ENCODE measurements at regions not wholly inside any gene's neighbourhood (a gene's known extent, or its start where the extent isn't known, plus 50 kb on each side); places are given as distances from the start of the nearest gene placed in this dataset.

- no peak for ATAC-seq (ENCODE audit: low read depth)
- H3K9me3 ChIP-seq (ENCODE audit: control extremely low read depth in 1 of 3, control insufficient read depth in 2 of 3, insufficient read depth in 1 of 3, low read length in 2 of 3): no peaks in the 10 kb centered on the region
- Mint-ChIP-seq H3K27ac (no peak overlapping the region), H3K4me3 (no peak overlapping the region), H3K27me3 (peaks cover 9% of the 10 kb centered on the region), H3K4me1 (no peaks in the 10 kb centered on the region), H3K9me3 (ENCODE audit: insufficient read depth) (no peaks in the 10 kb centered on the region)
- H3K4me1 ChIP-seq (ENCODE audit: control insufficient read depth in 2 of 2, insufficient read depth in 2 of 2, low read length in 2 of 2): no peaks in the 10 kb centered on the region
- TF ChIP-seq CTCF (IDR thresholded peaks at IDR 0.05) (no peak), EZH2 (IDR thresholded peaks at IDR 0.05; ENCODE audit: borderline replicate concordance, insufficient read depth, low read depth, low read length, poor library complexity, severe bottlenecking) (no peak)
- no peaks in the 10 kb centered on the region for H3K36me3 ChIP-seq (replicated peaks in 1 of 2; ENCODE audit: control extremely low read depth in 1 of 2, control insufficient read depth in 1 of 2, extremely low read depth in 1 of 2, insufficient read depth in 2 of 2, low read length in 1 of 2)
- CTCF ChIA-PET: no interaction called here
- no peak overlapping the region for H3K27ac ChIP-seq (ENCODE audit: low read length in 2 of 2)
- intact Hi-C loops (cut with micrococcal nuclease): no loop called here
- POLR2A ChIA-PET: no interaction called here
- H3K79me2 ChIP-seq (ENCODE audit: control insufficient read depth, insufficient read depth, low read length): no peaks in the 10 kb centered on the region
- no peak overlapping the region for H3K4me3 ChIP-seq (ENCODE audit: control extremely low read depth in 1 of 5, extremely low read depth in 1 of 5, insufficient read depth in 1 of 5, low read depth in 2 of 5, low read length in 4 of 5)
- H4K20me1 ChIP-seq (ENCODE audit: control insufficient read depth, insufficient read depth, low read length, poor library complexity, severe bottlenecking): no peaks in the 10 kb centered on the region
- DNase-seq: no peak
- H3K9ac ChIP-seq (ENCODE audit: low read length): no peak overlapping the region
- no peak overlapping the region for H3K4me2 ChIP-seq (replicated peaks; ENCODE audit: low read depth, low read length, poor library complexity, severe bottlenecking)
- H2AFZ ChIP-seq (ENCODE audit: insufficient read depth, low read depth, low read length, poor library complexity, severe bottlenecking): no peak overlapping the region
- 94% methylated on average over 2 of the region's 5 CpGs for WGBS (ENCODE audit: insufficient coverage)
- no peaks in the 10 kb centered on the region for H3K27me3 ChIP-seq (replicated peaks in 1 of 4; ENCODE audit: control extremely low read depth in 1 of 4, control insufficient read depth in 3 of 4, insufficient read depth in 4 of 4, low read length in 3 of 4)
Observed at GRCh38 chr1:63127376-63127775, 195.0 kb upstream of the FOXD3 start.

GRCh38 chr1:63128556-63128955, 193.8 kb upstream of the FOXD3 start:
- Histone ChIP-seq H3K9ac (ENCODE audit: low read length) (no peak overlapping the region), H3K36me3 (replicated peaks in 1 of 2; ENCODE audit: control extremely low read depth in 1 of 2, control insufficient read depth in 1 of 2, extremely low read depth in 1 of 2, insufficient read depth in 2 of 2, low read length in 1 of 2) (no peaks in the 10 kb centered on the region), H3K9me3 (ENCODE audit: control extremely low read depth in 1 of 3, control insufficient read depth in 2 of 3, insufficient read depth in 1 of 3, low read length in 2 of 3) (no peaks in the 10 kb centered on the region), H3K4me1 (ENCODE audit: control insufficient read depth in 2 of 2, insufficient read depth in 2 of 2, low read length in 2 of 2) (no peaks in the 10 kb centered on the region), H4K20me1 (ENCODE audit: control insufficient read depth, insufficient read depth, low read length, poor library complexity, severe bottlenecking) (no peaks in the 10 kb centered on the region), H3K27ac (ENCODE audit: low read length in 2 of 2) (no peak overlapping the region), H3K27me3 (replicated peaks in 1 of 4; ENCODE audit: control extremely low read depth in 1 of 4, control insufficient read depth in 3 of 4, insufficient read depth in 4 of 4, low read length in 3 of 4) (no peaks in the 10 kb centered on the region), H2AFZ (ENCODE audit: insufficient read depth, low read depth, low read length, poor library complexity, severe bottlenecking) (no peak overlapping the region), H3K4me2 (replicated peaks; ENCODE audit: low read depth, low read length, poor library complexity, severe bottlenecking) (no peak overlapping the region), H3K4me3 (ENCODE audit: control extremely low read depth in 1 of 5, extremely low read depth in 1 of 5, insufficient read depth in 1 of 5, low read depth in 2 of 5, low read length in 4 of 5) (no peak overlapping the region), H3K79me2 (ENCODE audit: control insufficient read depth, insufficient read depth, low read length) (no peaks in the 10 kb centered on the region)
- 100% methylated on average over 1 of the region's 4 CpGs for WGBS (ENCODE audit: insufficient coverage)
- no peak for DNase-seq
- peaks cover 9% of the 10 kb centered on the region for H3K27me3 Mint-ChIP-seq
- TF ChIP-seq EZH2 (IDR thresholded peaks at IDR 0.05; ENCODE audit: borderline replicate concordance, insufficient read depth, low read depth, low read length, poor library complexity, severe bottlenecking): no peak
- TF ChIP-seq CTCF (IDR thresholded peaks at IDR 0.05): no peak
- no peak for ATAC-seq (ENCODE audit: low read depth)
- no peak overlapping the region for H3K27ac Mint-ChIP-seq
- ChIA-PET CTCF (no interaction called here), POLR2A (no interaction called here)
- H3K4me1 Mint-ChIP-seq: no peaks in the 10 kb centered on the region
- intact Hi-C loops (cut with micrococcal nuclease): no loop called here
- H3K4me3 Mint-ChIP-seq: no peak overlapping the region
- no peaks in the 10 kb centered on the region for H3K9me3 Mint-ChIP-seq (ENCODE audit: insufficient read depth)

Measured in B cell (primary cell).